HG03520 (cell line): ENCODE measurements at regions not wholly inside any gene's neighbourhood (a gene's known extent, or its start where the extent isn't known, plus 50 kb on each side); places are given as distances from the start of the nearest gene placed in this dataset.

Source experiments
- ATAC-seq: cut with Tn5 transposase; IDR thresholded peaks from one replicate; pipeline ENCODE4 v1.9.1; 2021; ENCODE audit warnings: mild to moderate bottlenecking, moderate library complexity; ENCODE audit not compliant: unreplicated experiment

DNA sequence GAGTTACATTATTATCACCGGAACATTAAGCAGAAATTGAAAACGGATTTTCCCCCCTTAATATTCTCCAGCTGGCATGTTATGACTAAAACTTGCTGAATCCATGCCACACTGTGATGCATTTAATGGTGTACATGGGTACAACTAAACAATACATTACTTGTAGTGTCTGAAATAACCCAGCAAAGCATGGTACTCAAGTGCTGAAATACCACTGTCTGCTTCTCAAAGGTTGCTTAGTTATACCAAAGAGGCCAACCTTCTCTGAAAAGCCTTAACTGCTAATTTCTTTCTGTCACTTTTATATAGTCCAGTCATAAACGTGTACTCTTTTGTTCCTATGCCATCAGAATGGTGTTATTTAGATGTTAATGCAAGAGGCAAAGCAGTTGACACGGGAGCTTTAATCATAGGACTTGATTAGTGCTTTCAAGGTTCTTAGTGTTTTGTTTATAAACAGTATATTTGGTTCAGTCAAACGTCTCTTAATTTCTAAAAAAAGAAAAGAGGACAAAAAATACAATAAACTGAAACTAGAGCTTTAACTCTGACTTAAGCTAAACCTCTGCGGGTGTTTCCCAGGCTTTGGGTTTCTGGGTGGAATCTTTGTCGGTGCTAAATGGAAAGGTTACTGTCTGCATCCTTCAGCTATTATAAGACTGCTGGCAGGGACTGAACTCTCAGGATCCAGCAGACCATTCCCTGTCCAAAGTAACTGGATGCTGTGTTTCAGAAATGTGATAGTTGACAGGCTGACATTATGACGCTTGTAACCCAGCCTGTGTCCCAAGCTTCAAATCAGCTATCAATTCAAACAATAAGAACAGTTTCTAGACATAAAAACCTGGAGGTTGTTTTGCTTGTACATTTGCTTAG is 202.6 kb downstream of the PPP1R3A start:
- no peak for ATAC-seq

DNA sequence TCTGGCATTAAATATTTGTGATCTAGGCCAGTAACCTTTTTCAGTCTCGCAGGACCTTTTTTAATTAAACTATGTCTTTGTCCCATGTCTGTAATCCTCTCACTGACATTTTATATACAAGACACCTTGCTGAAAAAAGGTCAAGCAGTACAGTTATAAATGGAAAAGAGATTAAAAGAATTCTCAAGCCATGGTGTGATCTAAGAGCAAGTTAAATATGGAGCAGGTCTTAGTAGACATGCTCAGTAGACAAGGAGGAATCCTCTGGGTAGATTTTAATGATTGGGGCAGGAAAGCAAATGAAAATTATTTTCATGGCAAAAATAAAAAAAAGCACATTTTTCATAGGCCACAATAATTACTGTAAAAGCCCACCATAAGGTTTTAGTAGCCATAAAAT is 203.5 kb downstream of the PPP1R3A start:
- ATAC-seq: no peak

GRCh38 chr7:113710310-113711096 is 208.3 kb downstream of the PPP1R3A start:
- ATAC-seq: peak; percentile 97

DNA sequence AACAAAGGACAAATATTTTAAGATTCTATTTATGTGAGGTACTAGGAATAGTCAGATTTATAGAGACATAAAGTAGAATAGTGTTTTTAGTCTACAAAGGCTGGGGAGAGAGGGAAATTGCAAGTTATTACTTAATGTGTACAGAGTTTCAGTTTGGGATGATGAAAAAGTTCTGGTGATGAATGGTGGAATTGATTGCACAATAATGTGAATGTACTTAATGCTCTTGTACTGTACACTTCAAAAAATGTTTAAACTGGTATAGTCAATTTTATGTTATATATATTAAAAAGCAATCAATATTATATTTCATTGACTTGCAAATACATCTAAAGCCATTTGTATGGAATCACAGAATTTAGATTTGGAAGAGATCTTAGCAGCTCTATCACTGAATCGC is 213.4 kb downstream of the PPP1R3A start:
- ATAC-seq: no peak

- no peak for ATAC-seq
Measured at GRCh38 chr7:113698556-113699220, 220.1 kb downstream of the PPP1R3A start.

DNA sequence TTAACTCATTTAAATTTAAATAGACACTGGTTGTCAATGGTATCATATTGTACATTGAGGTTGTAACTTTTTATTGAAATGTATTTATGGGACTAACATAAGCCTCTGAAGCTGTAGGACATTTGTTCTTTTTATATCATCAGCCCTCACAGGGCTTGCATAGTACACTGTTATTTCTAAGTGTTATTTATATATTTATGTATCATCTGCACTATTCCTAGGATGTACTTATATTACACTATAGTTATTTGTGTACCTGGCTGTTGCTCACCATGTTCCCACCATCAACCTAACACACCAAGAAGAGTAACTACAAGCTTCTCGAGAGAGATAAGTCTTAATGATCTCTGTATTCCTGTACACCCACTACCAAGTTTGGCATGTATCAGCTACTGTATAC is 224.7 kb downstream of the PPP1R3A start:
- no peak for ATAC-seq

- ATAC-seq: no peak
Measured at GRCh38 chr7:113684165-113684564, 234.6 kb downstream of the PPP1R3A start.

DNA sequence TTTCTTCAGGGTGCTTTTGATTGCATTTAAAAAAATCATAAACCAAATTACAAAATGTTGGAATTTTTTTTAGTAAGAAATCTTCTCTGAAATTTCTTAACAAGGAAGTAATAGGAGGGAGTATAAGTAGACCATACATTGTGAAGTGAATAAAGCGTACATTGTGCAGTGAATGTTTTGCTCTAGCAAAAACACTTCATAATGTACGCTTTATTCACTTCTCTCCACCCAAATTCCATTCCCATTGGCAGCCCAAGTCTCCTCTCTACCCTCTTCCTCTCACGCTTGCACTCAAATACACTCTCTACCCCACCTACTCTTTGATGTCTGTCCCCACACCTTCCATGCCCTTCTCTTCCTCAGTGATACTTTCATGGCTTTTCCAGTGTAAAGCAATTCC is 241.0 kb downstream of the PPP1R3A start:
- no peak for ATAC-seq

DNA sequence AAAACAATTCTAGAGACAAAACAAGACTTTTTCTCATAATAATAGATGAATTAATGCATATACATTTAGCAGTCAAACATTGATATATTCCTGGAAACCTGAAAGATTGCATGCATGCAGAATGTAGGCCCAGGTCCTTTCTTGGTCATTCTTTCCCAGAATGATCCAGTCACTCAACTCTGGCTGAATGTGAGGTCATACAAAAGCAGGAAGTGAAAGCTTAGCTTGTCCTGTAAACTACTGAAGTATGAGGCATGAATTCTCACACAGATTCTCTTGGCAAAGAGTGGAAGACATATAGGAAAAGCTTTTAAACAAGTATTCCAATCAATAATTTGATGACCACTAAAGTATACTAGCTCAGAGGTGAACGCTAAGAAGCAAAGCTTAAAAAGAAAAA is 253.9 kb downstream of the PPP1R3A start:
- ATAC-seq: no peak

- no peak for ATAC-seq
Measured at GRCh38 chr7:113659416-113659815, 259.4 kb downstream of the PPP1R3A start.

DNA sequence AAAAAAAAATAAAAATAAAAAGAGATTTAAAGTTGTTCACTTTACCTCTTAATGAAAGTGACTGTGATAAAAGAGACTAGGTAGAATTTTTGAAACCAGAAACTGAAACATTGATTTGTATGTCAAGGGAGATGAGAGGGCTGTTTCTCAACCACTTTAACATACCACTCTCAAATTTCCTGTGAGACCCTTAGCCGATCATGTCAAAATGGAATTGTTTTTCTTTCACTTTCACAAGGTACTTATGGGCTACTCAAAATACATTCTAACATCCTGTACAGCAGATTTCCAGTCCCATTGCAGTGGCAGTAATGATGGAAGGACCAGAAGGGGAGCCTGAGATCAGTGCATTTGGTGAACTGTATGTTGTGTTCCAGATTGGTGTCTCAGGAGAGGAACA is 261.2 kb downstream of the PPP1R3A start:
- peak; percentile 98 for ATAC-seq

DNA sequence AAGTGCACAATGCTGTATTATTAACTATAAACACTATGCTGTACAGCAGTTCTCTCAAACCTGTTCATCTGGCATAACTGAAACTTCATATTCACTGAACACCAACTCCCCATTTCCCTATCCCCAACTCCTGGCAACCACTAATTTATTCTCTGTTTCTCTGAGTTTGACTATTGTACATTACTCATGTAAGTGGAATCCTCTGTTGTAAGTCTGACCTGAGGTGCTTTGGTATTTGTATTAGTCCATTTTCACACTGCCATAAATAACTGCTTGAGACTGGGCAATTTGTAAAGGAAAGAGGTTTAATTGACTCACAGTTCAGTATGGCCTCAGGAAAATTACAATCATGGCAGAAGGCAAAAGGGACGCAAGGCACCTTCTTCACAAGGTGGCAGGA is 266.3 kb downstream of the PPP1R3A start:
- no peak for ATAC-seq

GRCh38 chr7:113649556-113649955 is 269.3 kb downstream of the PPP1R3A start:
- ATAC-seq: no peak

- ATAC-seq: no peak
Measured at GRCh38 chr7:113639221-113639620, 279.6 kb downstream of the PPP1R3A start.

DNA sequence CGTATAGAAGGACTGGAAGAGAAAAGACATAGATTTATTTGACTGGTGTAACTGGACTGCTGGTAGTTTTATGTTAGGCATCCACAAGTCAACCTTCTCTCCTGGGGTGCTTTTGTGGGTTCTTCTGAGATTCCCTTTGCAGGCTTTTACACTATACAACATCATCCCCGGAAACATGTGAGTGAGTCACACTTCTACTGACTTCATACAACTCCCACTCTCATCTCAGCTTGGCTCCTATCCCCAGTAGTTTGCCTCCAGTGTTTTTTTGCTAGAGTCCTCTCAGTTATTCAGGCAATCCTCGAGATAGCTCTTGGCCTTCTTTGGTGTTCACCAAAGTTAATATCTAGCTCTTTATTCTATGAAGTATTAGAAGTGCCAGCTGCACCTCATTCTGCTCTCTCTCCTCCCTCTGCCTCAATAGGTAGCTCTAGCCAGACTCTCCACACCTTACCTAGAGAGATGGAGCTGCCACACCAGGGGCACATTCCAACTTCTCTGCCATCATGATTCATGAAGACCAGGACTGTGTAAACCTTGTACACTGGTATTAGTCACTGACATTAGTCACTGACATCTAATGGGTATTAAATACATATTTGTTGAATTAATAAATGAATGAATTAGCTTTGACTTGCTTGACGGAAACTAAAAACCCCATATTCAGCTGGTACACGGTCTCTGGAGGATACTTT is 281.9 kb downstream of the PPP1R3A start:
- ATAC-seq: no peak

GRCh38 chr7:113635492-113635891 is 283.3 kb downstream of the PPP1R3A start:
- ATAC-seq: no peak

- ATAC-seq: no peak
Measured at GRCh38 chr7:113633073-113633472, 285.7 kb downstream of the PPP1R3A start.

DNA sequence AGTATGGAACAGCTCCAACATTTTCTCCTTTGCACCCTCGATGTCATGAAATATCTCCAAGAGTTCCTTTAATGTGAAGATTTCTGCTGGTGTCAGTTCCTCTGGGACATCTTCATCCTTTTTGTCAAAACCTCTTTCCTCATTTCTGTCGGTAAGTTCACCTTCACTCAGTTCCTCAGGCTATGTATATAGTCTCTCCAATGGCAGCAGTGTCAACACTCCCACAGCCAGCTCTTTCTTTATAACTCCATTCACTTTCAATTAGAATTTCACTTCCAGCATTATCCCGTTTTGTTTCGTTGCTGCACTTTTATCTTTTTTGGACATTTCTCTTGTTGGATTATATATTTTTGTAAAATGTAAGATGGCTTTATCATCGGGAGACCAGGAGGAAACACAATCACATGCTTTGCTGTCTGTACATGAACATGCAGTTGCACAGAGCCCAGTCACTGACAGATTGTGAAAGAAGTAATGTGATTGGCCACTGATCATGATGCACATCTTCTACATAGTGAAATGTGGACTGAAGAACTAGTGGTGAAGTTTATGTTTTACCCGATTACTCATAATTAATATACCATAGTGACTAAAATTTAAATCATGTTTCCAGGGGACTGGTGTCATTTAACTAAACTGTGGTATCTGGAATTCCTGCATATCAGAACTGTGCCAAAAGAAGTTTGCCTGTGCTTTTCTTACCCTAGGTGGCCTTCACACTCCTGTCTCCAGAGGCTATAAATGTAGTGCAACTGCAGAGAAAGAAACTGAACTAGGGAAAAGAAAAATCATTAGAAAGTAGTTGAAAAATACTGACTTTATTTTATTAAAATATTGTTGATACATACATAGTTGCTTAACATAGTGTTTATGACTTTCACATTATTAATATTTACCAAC is 289.6 kb downstream of the PPP1R3A start:
- ATAC-seq: peak; percentile 52

DNA sequence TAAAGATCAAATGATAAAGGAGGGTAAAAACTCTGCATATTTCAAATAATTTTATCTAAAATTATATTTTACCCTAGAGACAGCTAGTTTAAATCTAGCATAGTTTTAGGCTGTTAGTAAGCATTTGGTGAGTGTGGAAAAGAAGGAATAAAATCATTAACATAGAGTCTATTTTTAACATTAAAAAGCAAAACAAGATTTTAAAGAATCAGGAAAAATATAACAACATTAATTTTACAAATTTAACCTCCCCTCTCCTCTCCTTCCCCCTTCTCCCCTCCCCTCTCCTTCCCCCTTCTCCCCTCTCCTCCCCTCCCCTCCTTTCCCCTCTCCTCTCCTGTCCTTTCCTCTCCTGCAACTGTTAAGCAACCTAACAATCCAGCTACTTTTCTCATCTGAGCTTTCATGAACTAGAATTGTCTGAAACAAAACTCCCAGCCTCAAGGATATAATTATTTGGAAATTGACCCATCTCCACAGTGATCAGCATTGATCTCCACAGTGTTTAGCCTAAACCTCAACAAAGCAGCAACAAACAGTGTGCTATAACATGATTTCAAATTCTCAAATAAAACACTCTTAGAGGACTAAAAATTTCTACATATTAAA is 293.2 kb downstream of the PPP1R3A start:
- ATAC-seq: no peak

- ATAC-seq: no peak
Measured at GRCh38 chr7:113622796-113623195, 296.0 kb downstream of the PPP1R3A start.
